ENCODE measurements at regions not wholly inside any gene's neighbourhood (a gene's known extent, or its start where the extent isn't known, plus 50 kb on each side); places are given as distances from the start of the nearest gene placed in this dataset.
A peak's percentile ranks its signal among the peaks of the same experiment; 100 is the strongest.

GRCh38 chr6:151738267-151738666 lies 69.2 kb upstream of the ESR1 start:
- H3K36me3 Mint-ChIP-seq (ENCODE audit: low read depth), result peaks cover 2% of the 10 kb centered on the region

GRCh38 chr6:151738960-151739359 lies 68.5 kb upstream of the ESR1 start:
- intact Hi-C loops (cut with micrococcal nuclease), result no loop called here
- Mint-ChIP-seq H3K4me3 (no peak overlapping the region), H3K9me3 (no peaks in the 10 kb centered on the region), H3K27ac (no peak overlapping the region), H3K4me1 (ENCODE audit: low read depth) (no peaks in the 10 kb centered on the region), H3K36me3 (ENCODE audit: low read depth) (peaks cover 2% of the 10 kb centered on the region), H3K27me3 (ENCODE audit: insufficient read depth) (peaks cover 12% of the 10 kb centered on the region)
- no peak for DNase-seq (ENCODE audit: low spot score)

More at GRCh38 chr6:151738267-151738666, 69.2 kb upstream of the ESR1 start:
- H3K27me3 Mint-ChIP-seq (ENCODE audit: insufficient read depth), result peaks cover 10% of the 10 kb centered on the region
- no peaks in the 10 kb centered on the region for H3K9me3 Mint-ChIP-seq
- no peak overlapping the region for H3K4me3 Mint-ChIP-seq
- no peak overlapping the region for H3K27ac Mint-ChIP-seq
- DNase-seq (ENCODE audit: low spot score), result no peak
- intact Hi-C loops (cut with micrococcal nuclease), result no loop called here
- no peaks in the 10 kb centered on the region for H3K4me1 Mint-ChIP-seq (ENCODE audit: low read depth)

GRCh38 chr6:151740820-151741219 lies 66.7 kb upstream of the ESR1 start:
- intact Hi-C loops (cut with micrococcal nuclease), result no loop called here
- no peaks in the 10 kb centered on the region for H3K4me1 Mint-ChIP-seq (ENCODE audit: low read depth)
- no peak overlapping the region for H3K4me3 Mint-ChIP-seq
- H3K36me3 Mint-ChIP-seq (ENCODE audit: low read depth), result peaks cover 8% of the 10 kb centered on the region
- no peak overlapping the region for H3K27ac Mint-ChIP-seq
- no peak for DNase-seq (ENCODE audit: low spot score)
- peaks cover 14% of the 10 kb centered on the region for H3K27me3 Mint-ChIP-seq (ENCODE audit: insufficient read depth)
- peaks cover 3% of the 10 kb centered on the region for H3K9me3 Mint-ChIP-seq

- H3K9me3 Mint-ChIP-seq, result peaks cover 6% of the 10 kb centered on the region
- no peak overlapping the region for H3K27ac Mint-ChIP-seq
Measured at GRCh38 chr6:151747896-151748295, 59.6 kb upstream of the ESR1 start.

GRCh38 chr6:151749341-151749740 lies 58.1 kb upstream of the ESR1 start:
- no peak overlapping the region for H3K27ac Mint-ChIP-seq
- peaks cover 20% of the 10 kb centered on the region for H3K36me3 Mint-ChIP-seq (ENCODE audit: low read depth)
- H3K4me1 Mint-ChIP-seq (ENCODE audit: low read depth), result peaks cover 23% of the 10 kb centered on the region
- H3K9me3 Mint-ChIP-seq, result peaks cover 6% of the 10 kb centered on the region
- no peak overlapping the region for H3K4me3 Mint-ChIP-seq
- DNase-seq (ENCODE audit: low spot score), result no peak
- peaks cover 5% of the 10 kb centered on the region for H3K27me3 Mint-ChIP-seq (ENCODE audit: insufficient read depth)
- intact Hi-C loops (cut with micrococcal nuclease), result no loop called here

More at GRCh38 chr6:151747896-151748295, 59.6 kb upstream of the ESR1 start:
- intact Hi-C loops (cut with micrococcal nuclease), result loop anchor here (1.0 kb wide), 1 partner anchor 9 kb away; no protein-coding TSS in a partner anchor
- Mint-ChIP-seq H3K4me3 (no peak overlapping the region), H3K4me1 (ENCODE audit: low read depth) (peaks cover 14% of the 10 kb centered on the region), H3K36me3 (ENCODE audit: low read depth) (peaks cover 18% of the 10 kb centered on the region), H3K27me3 (ENCODE audit: insufficient read depth) (peaks cover 8% of the 10 kb centered on the region)
- DNase-seq (ENCODE audit: low spot score), result no peak

GRCh38 chr6:151753581-151753980 lies 53.9 kb upstream of the ESR1 start:
- H3K9me3 Mint-ChIP-seq, result no peaks in the 10 kb centered on the region
- peak overlapping the region; percentile 36 for H3K27ac Mint-ChIP-seq
- no peak for DNase-seq (ENCODE audit: low spot score)
- intact Hi-C loops (cut with micrococcal nuclease), result no loop called here
- H3K4me1 Mint-ChIP-seq (ENCODE audit: low read depth), result peaks cover 56% of the 10 kb centered on the region
- H3K4me3 Mint-ChIP-seq, result no peak overlapping the region
- peaks cover 24% of the 10 kb centered on the region for H3K36me3 Mint-ChIP-seq (ENCODE audit: low read depth)
- peaks cover 3% of the 10 kb centered on the region for H3K27me3 Mint-ChIP-seq (ENCODE audit: insufficient read depth)

GRCh38 chr6:151757506-151757955 lies 50.0 kb upstream of the ESR1 start:
- DNase-seq (ENCODE audit: low spot score), result peak; percentile 53
- intact Hi-C loops (cut with micrococcal nuclease), result loop anchor here (1.0 to 5.0 kb wide), 7 partner anchors 8 to 414 kb away; no protein-coding TSS in a partner anchor
- Mint-ChIP-seq H3K27me3 (ENCODE audit: insufficient read depth) (no peaks in the 10 kb centered on the region), H3K36me3 (ENCODE audit: low read depth) (peaks cover 19% of the 10 kb centered on the region), H3K4me3 (peak overlapping the region; percentile 38), H3K27ac (peak overlapping the region; percentile 97), H3K9me3 (no peaks in the 10 kb centered on the region), H3K4me1 (ENCODE audit: low read depth) (peaks cover 63% of the 10 kb centered on the region)
